Neuronal stem cell (in vitro differentiated cells): ENCODE measurements at regions not wholly inside any gene's neighbourhood (a gene's known extent, or its start where the extent isn't known, plus 50 kb on each side); places are given as distances from the start of the nearest gene placed in this dataset.
A peak's percentile ranks its signal among the peaks of the same experiment; 100 is the strongest.

Experiments
- DNase-seq: peaks from one replicate; pipeline ENCODE4 v3.0.0-alpha.2; 2013; ENCODE audit warnings: low spot score
- H2AFZ ChIP-seq: one replicate; pipeline ENCODE4 v1.6.1; 2013; ENCODE audit warnings: mild to moderate bottlenecking, low read length, inconsistent platforms
- H2AK5ac ChIP-seq: 2 replicates; pipeline ENCODE4 v1.6.1; 2013; ENCODE audit warnings: low read depth, mild to moderate bottlenecking, inconsistent platforms, low read length, moderate library complexity, mixed read lengths
- H2BK120ac ChIP-seq: 2 replicates; pipeline ENCODE4 v1.6.1; 2013; ENCODE audit warnings: low read depth, mild to moderate bottlenecking, inconsistent platforms, low read length, moderate library complexity, mixed read lengths
- H2BK12ac ChIP-seq: one replicate; pipeline ENCODE4 v1.6.1; 2013; ENCODE audit warnings: low read length, inconsistent platforms
- H2BK15ac ChIP-seq: 2 replicates; pipeline ENCODE4 v1.6.1; 2013; ENCODE audit warnings: mild to moderate bottlenecking, low read length, inconsistent platforms, mixed read lengths
- H2BK5ac ChIP-seq: one replicate; pipeline ENCODE4 v1.6.1; 2013; ENCODE audit warnings: inconsistent platforms, mild to moderate bottlenecking, low read length, moderate library complexity
- H3K14ac ChIP-seq: one replicate; pipeline ENCODE4 v1.6.1; 2013; ENCODE audit warnings: low read length, inconsistent platforms
- H3K18ac ChIP-seq: 2 replicates; pipeline ENCODE4 v1.6.1; 2013; ENCODE audit warnings: low read length, inconsistent platforms
- H3K23ac ChIP-seq: 2 replicates; pipeline ENCODE4 v1.6.1; 2013; ENCODE audit warnings: low read depth, mild to moderate bottlenecking, mixed read lengths, low read length, inconsistent platforms; ENCODE audit not compliant: poor library complexity
- H3K27ac ChIP-seq: replicated peaks from 3 replicates; pipeline ENCODE4 v1.5.1; 2013; ENCODE audit warnings: low read length, inconsistent platforms
- H3K27me3 ChIP-seq, 3 experiments: 2 replicates each; pipeline ENCODE4 v1.6.1; 2013; ENCODE audit warnings: low read length in 3 of 3, mild to moderate bottlenecking in 2 of 3, inconsistent platforms in 1 of 3, low read depth in 1 of 3, mixed read lengths in 1 of 3, moderate library complexity in 1 of 3; ENCODE audit not compliant: control insufficient read depth in 3 of 3, insufficient read depth in 3 of 3
- H3K36me3 ChIP-seq, 2 donors: replicated peaks in 1 of 2; 2 replicates each; pipeline ENCODE4 v1.6.1; 2013; ENCODE audit warnings: low read length in 2 of 2; ENCODE audit not compliant: control insufficient read depth in 2 of 2, insufficient read depth in 2 of 2
- H3K4ac ChIP-seq: 2 replicates; pipeline ENCODE4 v1.6.1; 2013; ENCODE audit warnings: inconsistent platforms, mild to moderate bottlenecking, low read length, moderate library complexity
- H3K4me1 ChIP-seq, 2 donors: 1 replicate in 1 of 2; 2 replicates in 1 of 2; pipeline ENCODE4 v1.6.1; 2013; ENCODE audit warnings: low read length in 2 of 2, low read depth in 1 of 2; ENCODE audit not compliant: control insufficient read depth in 2 of 2, insufficient read depth in 1 of 2
- H3K4me2 ChIP-seq: one replicate; pipeline ENCODE4 v1.6.1; 2013; ENCODE audit warnings: mild to moderate bottlenecking, low read length, inconsistent platforms; ENCODE audit not compliant: insufficient read depth, poor library complexity, severe bottlenecking
- H3K4me3 ChIP-seq, 2 donors: 2 replicates each; pipeline ENCODE4 v1.5.1; 2013; ENCODE audit warnings: low read length in 2 of 2, mild to moderate bottlenecking in 2 of 2, inconsistent platforms in 1 of 2, moderate library complexity in 1 of 2
- H3K79me1 ChIP-seq: one replicate; pipeline ENCODE4 v1.6.1; 2013; ENCODE audit warnings: low read depth, mild to moderate bottlenecking, inconsistent platforms, low read length, moderate library complexity
- H3K9ac ChIP-seq: one replicate; pipeline ENCODE4 v1.6.1; 2013; ENCODE audit warnings: mild to moderate bottlenecking, low read depth, low read length, inconsistent platforms; ENCODE audit not compliant: poor library complexity
- H3K9me3 ChIP-seq, 2 donors: replicated peaks in 1 of 2; 2 replicates each; pipeline versions ENCODE3 to v1.6.1; 2013; ENCODE audit warnings: low read length in 2 of 2, mild to moderate bottlenecking in 2 of 2, inconsistent platforms in 1 of 2, low read depth in 1 of 2, mixed read lengths in 1 of 2, moderate library complexity in 1 of 2; ENCODE audit not compliant: control insufficient read depth in 2 of 2, insufficient read depth in 1 of 2
- H4K8ac ChIP-seq: one replicate; pipeline ENCODE4 v1.6.1; 2013; ENCODE audit warnings: low read depth, mild to moderate bottlenecking, inconsistent platforms, low read length, moderate library complexity
- H4K91ac ChIP-seq: one replicate; pipeline ENCODE4 v1.6.1; 2013; ENCODE audit warnings: low read length, low read depth, mild to moderate bottlenecking, inconsistent platforms; ENCODE audit not compliant: poor library complexity
- WGBS, 2 donors: extraction: QIAGEN DNeasy Blood & Tissue Kit; methylation state at CpG; one replicate each; pipeline ENCODE4 v1.1.7; 2013; ENCODE audit warnings: missing lambda C conversion rate in 2 of 2, mixed read lengths in 1 of 2; ENCODE audit not compliant: insufficient read length in 2 of 2, insufficient replicate concordance in 1 of 2; ENCODE audit errors: extremely low coverage in 2 of 2; 5-methylcytosine and 5-hydroxymethylcytosine counted together

- Histone ChIP-seq H3K36me3 (no peaks in the 10 kb centered on the region), H3K4me3 (no peak overlapping the region), H3K27ac (no peak overlapping the region), H3K79me1 (no peaks in the 10 kb centered on the region), H2BK5ac (no peak overlapping the region), H3K14ac (no peak overlapping the region), H3K9me3 (no peaks in the 10 kb centered on the region), H2BK12ac (no peak overlapping the region), H4K8ac (no peak overlapping the region), H2BK15ac (no peak overlapping the region), H3K4ac (no peak overlapping the region), H3K9ac (no peak overlapping the region), H3K4me1 (peaks cover 2 to 6% of the 10 kb centered on the region in 2 donors), H3K4me2 (no peak overlapping the region), H3K23ac (no peak overlapping the region), H4K91ac (no peak overlapping the region), H3K18ac (no peak overlapping the region), H2AK5ac (no peak overlapping the region), H2BK120ac (no peak overlapping the region), H2AFZ (no peak overlapping the region), H3K27me3 (peaks cover 0 to 17% (median 0%) of the 10 kb centered on the region in 3 experiments)
- no CpG with 5 or more reads among the region's 3 CpGs for WGBS, 2 donors
- DNase-seq, result no peak
Measured at GRCh38 chr7:26554952-26555351, 263.3 kb downstream of the SNX10 start.

GRCh38 chr7:26556061-26556881, 264.6 kb downstream of the SNX10 start:
- H4K91ac ChIP-seq, result no peak overlapping the region
- no peaks in the 10 kb centered on the region for H3K36me3 ChIP-seq
- peak overlapping the region; percentile 51 for H3K9ac ChIP-seq
- no peak overlapping the region for H2BK5ac ChIP-seq
- H2AK5ac ChIP-seq, result no peak overlapping the region
- no peak overlapping the region for H2BK15ac ChIP-seq
- peak overlapping the region; percentile 54 for H2AFZ ChIP-seq
- no peak overlapping the region for H4K8ac ChIP-seq
- H3K27ac ChIP-seq, result no peak overlapping the region
- no peaks in the 10 kb centered on the region for H3K79me1 ChIP-seq
- peak overlapping the region; percentile 34 for H3K23ac ChIP-seq
- no peaks in the 10 kb centered on the region for H3K9me3 ChIP-seq
- H3K14ac ChIP-seq, result no peak overlapping the region
- H3K18ac ChIP-seq, result no peak overlapping the region
- H3K4ac ChIP-seq, result no peak overlapping the region
- no peak overlapping the region for H3K4me2 ChIP-seq
- H2BK120ac ChIP-seq, result no peak overlapping the region
- no peak overlapping the region for H2BK12ac ChIP-seq
- no CpG with 5 or more reads among the region's 12 CpGs for WGBS, 2 donors
- H3K27me3 ChIP-seq, result peaks cover 0 to 9% (median 0%) of the 10 kb centered on the region in 3 experiments
- H3K4me3 ChIP-seq, result no peak overlapping the region
- H3K4me1 ChIP-seq, result peaks cover 2 to 6% of the 10 kb centered on the region in 2 donors
- DNase-seq, result no peak

GRCh38 chr7:26560526-26561256, 269.0 kb downstream of the SNX10 start:
- no peak overlapping the region for H3K27ac ChIP-seq
- no peak overlapping the region for H4K8ac ChIP-seq
- H3K4ac ChIP-seq, result no peak overlapping the region
- DNase-seq, result no peak
- H3K36me3 ChIP-seq, result no peaks in the 10 kb centered on the region
- no peak overlapping the region for H3K23ac ChIP-seq
- H2BK120ac ChIP-seq, result no peak overlapping the region
- no peak overlapping the region for H2AK5ac ChIP-seq
- H2BK12ac ChIP-seq, result no peak overlapping the region
- no peak overlapping the region for H4K91ac ChIP-seq
- peaks cover 0 to 6% of the 10 kb centered on the region in 2 donors for H3K4me1 ChIP-seq
- no peak overlapping the region for H3K9ac ChIP-seq
- no peak overlapping the region for H2BK5ac ChIP-seq
- no CpG with 5 or more reads among the region's 5 CpGs for WGBS, 2 donors
- no peaks in the 10 kb centered on the region for H3K9me3 ChIP-seq
- no peak overlapping the region for H3K18ac ChIP-seq
- no peak overlapping the region for H3K4me3 ChIP-seq
- H3K27me3 ChIP-seq, result peaks cover 0 to 6% (median 0%) of the 10 kb centered on the region in 3 experiments
- no peak overlapping the region for H3K4me2 ChIP-seq
- H2AFZ ChIP-seq, result no peak overlapping the region
- H3K79me1 ChIP-seq, result no peaks in the 10 kb centered on the region
- no peak overlapping the region for H2BK15ac ChIP-seq
- no peak overlapping the region for H3K14ac ChIP-seq

DNA sequence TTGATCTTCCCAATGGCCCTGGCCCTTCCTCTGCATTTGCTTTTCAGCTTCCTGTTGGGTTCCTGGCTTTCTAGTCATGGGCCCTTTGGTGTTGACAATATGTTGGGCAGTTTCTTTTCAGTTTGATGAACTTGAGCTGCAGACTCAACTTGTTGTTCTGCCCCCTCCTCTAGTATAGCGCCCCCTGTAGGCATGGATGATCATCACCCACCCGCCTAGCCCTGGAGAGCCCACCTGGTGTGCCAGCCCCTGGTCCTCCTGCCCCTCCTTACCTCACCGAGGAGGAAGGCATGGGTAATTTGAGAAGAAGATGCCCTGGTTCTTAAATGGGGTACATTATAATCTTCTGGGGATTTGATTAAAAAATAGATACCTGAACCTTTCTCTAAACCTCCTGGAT, 271.2 kb downstream of the SNX10 start:
- no peak overlapping the region for H3K4me3 ChIP-seq
- H3K27me3 ChIP-seq, result no peaks in the 10 kb centered on the region
- no peak overlapping the region for H2AK5ac ChIP-seq
- DNase-seq, result no peak
- H2BK12ac ChIP-seq, result no peak overlapping the region
- no peak overlapping the region for H3K9ac ChIP-seq
- no peak overlapping the region for H3K18ac ChIP-seq
- H3K9me3 ChIP-seq, result no peaks in the 10 kb centered on the region
- H4K91ac ChIP-seq, result no peak overlapping the region
- no peak overlapping the region for H2BK15ac ChIP-seq
- no peaks in the 10 kb centered on the region for H3K79me1 ChIP-seq
- no peak overlapping the region for H4K8ac ChIP-seq
- no peak overlapping the region for H2BK5ac ChIP-seq
- no peak overlapping the region for H2AFZ ChIP-seq
- H3K4me1 ChIP-seq, result no peaks in the 10 kb centered on the region
- no CpG with 5 or more reads among the region's 3 CpGs for WGBS, 2 donors
- H2BK120ac ChIP-seq, result no peak overlapping the region
- H3K4ac ChIP-seq, result no peak overlapping the region
- H3K14ac ChIP-seq, result no peak overlapping the region
- H3K36me3 ChIP-seq, result no peaks in the 10 kb centered on the region
- no peak overlapping the region for H3K23ac ChIP-seq
- no peak overlapping the region for H3K27ac ChIP-seq
- no peak overlapping the region for H3K4me2 ChIP-seq
